Gastrocnemius medialis (tissue), 4 donors: ENCODE measurements at regions not wholly inside any gene's neighbourhood (a gene's known extent, or its start where the extent isn't known, plus 50 kb on each side); places are given as distances from the start of the nearest gene placed in this dataset.

Source experiments
- ATAC-seq, 2 donors: fragments of 150-250 bp; one replicate each; pipeline ENCODE4 v1.9.1; 2016
- DNase-seq, 2 donors: peaks; one replicate each; pipeline ENCODE4 v3.0.0-alpha.2; 2019
- H3K27ac ChIP-seq, 4 donors: fragments of 200-600 bp; sonication (generic); 1 replicate in 1 of 4; 2 replicates in 3 of 4; pipeline ENCODE4 v1.5.1; 2016 to 2018; ENCODE audit warnings: mild to moderate bottlenecking in 2 of 4, moderate library complexity in 1 of 4
- H3K27me3 ChIP-seq, 3 donors: fragments of 200-600 bp; sonication (generic) in 2 of 3; 1 replicate in 1 of 3; 2 replicates in 2 of 3; pipeline versions ENCODE4 v1.5.1 to v1.6.0; 2016 to 2019; ENCODE audit warnings: mild to moderate bottlenecking in 1 of 3, moderate library complexity in 1 of 3
- H3K36me3 ChIP-seq, 2 donors: fragments of 200-600 bp; sonication (generic) in 1 of 2; one replicate each; pipeline ENCODE4 v1.5.1; 2017 to 2018
- H3K4me1 ChIP-seq, 2 donors: fragments of 200-600 bp; sonication (generic) in 1 of 2; one replicate each; pipeline ENCODE4 v1.5.1; 2016 to 2017; ENCODE audit warnings: mild to moderate bottlenecking in 2 of 2
- H3K4me3 ChIP-seq, 4 donors: fragments of 200-600 bp; sonication (generic) in 3 of 4; 1 replicate in 1 of 4; 2 replicates in 3 of 4; pipeline ENCODE4 v1.5.1; 2016 to 2019; ENCODE audit warnings: mild to moderate bottlenecking in 2 of 4
- H3K9me3 ChIP-seq, 3 donors: fragments of 200-600 bp; sonication (generic) in 2 of 3; 1 replicate in 1 of 3; 2 replicates in 2 of 3; pipeline ENCODE4 v1.5.1; 2016 to 2019
- POLR2A ChIP-seq, 2 donors: fragments of 450-650 bp; IDR thresholded peaks; one replicate each; pipeline ENCODE4 v1.6.1; 2017; ENCODE audit warnings: antibody characterized with exemption in 2 of 2, mild to moderate bottlenecking in 2 of 2, moderate library complexity in 2 of 2
- in situ Hi-C, 4 donors: fragments of 200-750 bp; cut with MboI; loops; one replicate each; pipeline versions ENCODE4 v1.15.0 to v1.8.0; 2017; ENCODE audit warnings: low sequenced_read_pairs in 4 of 4
- intact Hi-C: fragments of 100-400 bp; cut with DNase I; formaldehyde crosslinking; loops from one replicate; pipeline ENCODE4 v1.15.1; 2023; ENCODE audit warnings: low total_unique reads
- TF ChIP-seq, protein P1 (sequence below), 5 experiments: fragments of 450-650 bp in 3 of 5; fragments of 200-600 bp in 2 of 5; sonication (generic) in 2 of 5; IDR thresholded peaks in 4 of 5; conservative IDR thresholded peaks in 1 of 5; 1 replicate in 4 of 5; 2 replicates in 1 of 5; pipeline ENCODE4 v1.5.1; 2016 to 2019; ENCODE audit warnings: antibody characterized with exemption in 5 of 5, mild to moderate bottlenecking in 3 of 5, moderate library complexity in 3 of 5

DNA sequence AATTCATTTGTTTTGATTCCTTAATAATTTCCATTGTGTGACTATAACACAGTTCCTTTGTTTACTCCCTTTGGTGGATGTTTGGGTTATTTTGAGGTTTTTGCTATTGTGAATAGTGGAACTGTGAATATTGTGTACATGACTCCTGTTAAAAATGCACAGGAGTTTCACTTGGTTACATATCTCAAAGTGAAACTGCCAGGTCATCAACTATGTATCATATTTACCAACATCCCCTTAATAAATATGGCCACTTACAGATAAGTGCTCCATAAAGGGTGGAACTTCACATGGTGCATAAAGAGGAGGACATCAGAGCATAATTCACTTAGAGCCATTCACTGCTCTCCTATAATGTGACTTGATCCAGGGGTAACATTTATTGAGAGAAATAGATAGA is 328.9 kb downstream of the SEC23A start:
- no peak overlapping the region for H3K4me3 ChIP-seq
- H3K36me3 ChIP-seq, result no peaks in the 10 kb centered on the region
- H3K9me3 ChIP-seq, result no peaks in the 10 kb centered on the region
- no peaks in the 10 kb centered on the region for H3K27me3 ChIP-seq
- no peak for ATAC-seq
- H3K27ac ChIP-seq, result no peak overlapping the region
- intact Hi-C loops (no loop called here), in situ Hi-C loops (no loop called here)
- DNase-seq, result no peak
- TF ChIP-seq, protein P1, sequence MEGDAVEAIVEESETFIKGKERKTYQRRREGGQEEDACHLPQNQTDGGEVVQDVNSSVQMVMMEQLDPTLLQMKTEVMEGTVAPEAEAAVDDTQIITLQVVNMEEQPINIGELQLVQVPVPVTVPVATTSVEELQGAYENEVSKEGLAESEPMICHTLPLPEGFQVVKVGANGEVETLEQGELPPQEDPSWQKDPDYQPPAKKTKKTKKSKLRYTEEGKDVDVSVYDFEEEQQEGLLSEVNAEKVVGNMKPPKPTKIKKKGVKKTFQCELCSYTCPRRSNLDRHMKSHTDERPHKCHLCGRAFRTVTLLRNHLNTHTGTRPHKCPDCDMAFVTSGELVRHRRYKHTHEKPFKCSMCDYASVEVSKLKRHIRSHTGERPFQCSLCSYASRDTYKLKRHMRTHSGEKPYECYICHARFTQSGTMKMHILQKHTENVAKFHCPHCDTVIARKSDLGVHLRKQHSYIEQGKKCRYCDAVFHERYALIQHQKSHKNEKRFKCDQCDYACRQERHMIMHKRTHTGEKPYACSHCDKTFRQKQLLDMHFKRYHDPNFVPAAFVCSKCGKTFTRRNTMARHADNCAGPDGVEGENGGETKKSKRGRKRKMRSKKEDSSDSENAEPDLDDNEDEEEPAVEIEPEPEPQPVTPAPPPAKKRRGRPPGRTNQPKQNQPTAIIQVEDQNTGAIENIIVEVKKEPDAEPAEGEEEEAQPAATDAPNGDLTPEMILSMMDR (IDR thresholded peaks at IDR 0.05 in 4 of 5, conservative IDR thresholded peaks at IDR 0.05 in 1 of 5), result no peak
- TF ChIP-seq POLR2A (IDR thresholded peaks at IDR 0.05), result no peak
- no peaks in the 10 kb centered on the region for H3K4me1 ChIP-seq

DNA sequence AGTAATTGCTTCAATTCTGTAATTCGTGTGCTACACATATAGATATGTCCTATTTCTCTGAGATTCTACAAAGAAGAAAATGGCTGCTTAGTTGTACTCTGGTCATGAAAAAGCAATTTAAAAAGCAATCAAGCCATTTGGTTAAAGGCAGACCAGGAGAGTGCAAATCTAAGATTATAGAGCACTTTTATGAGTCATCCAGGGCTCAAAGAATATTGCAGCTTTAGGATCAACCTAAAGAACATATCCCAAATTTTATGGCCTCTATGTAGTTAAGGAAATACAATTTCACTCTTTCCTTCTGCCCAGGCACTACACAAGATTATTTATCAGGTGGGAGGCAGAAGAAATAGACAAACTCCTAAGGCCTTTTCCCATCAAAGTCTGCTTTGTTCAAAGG is 332.8 kb downstream of the SEC23A start:
- Histone ChIP-seq H3K27ac (no peak overlapping the region), H3K27me3 (no peaks in the 10 kb centered on the region), H3K4me1 (no peaks in the 10 kb centered on the region), H3K9me3 (no peaks in the 10 kb centered on the region), H3K36me3 (no peaks in the 10 kb centered on the region), H3K4me3 (no peak overlapping the region)
- ATAC-seq (no peak), DNase-seq (no peak)
- intact Hi-C loops (no loop called here), in situ Hi-C loops (no loop called here)
- TF ChIP-seq, protein P1 (IDR thresholded peaks at IDR 0.05 in 4 of 5, conservative IDR thresholded peaks at IDR 0.05 in 1 of 5), result no peak
- no peak for TF ChIP-seq POLR2A (IDR thresholded peaks at IDR 0.05)

DNA sequence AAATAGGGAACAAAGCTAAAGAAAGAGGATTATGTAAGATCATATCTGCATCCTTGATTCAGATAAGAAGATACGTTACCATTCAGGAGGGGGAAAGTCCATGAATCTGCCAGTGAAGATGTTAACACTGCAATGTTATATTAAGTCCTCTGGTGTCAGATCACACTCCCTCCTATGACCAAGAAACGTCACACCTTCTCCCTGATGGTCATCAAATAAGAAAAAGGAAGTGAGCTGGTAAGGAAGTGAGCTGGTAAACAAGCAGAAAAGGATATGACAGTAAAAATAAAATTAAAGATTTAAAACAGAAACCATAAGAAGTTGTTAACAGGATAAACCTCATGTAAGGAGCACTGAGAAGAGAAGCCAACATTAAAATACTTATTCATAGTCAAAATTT is 340.2 kb downstream of the SEC23A start:
- Histone ChIP-seq H3K9me3 (no peaks in the 10 kb centered on the region), H3K27ac (no peak overlapping the region), H3K4me1 (no peaks in the 10 kb centered on the region), H3K27me3 (no peaks in the 10 kb centered on the region), H3K4me3 (no peak overlapping the region), H3K36me3 (no peaks in the 10 kb centered on the region)
- intact Hi-C loops (no loop called here), in situ Hi-C loops (no loop called here)
- ATAC-seq (no peak), DNase-seq (no peak)
- no peak for TF ChIP-seq POLR2A (IDR thresholded peaks at IDR 0.05)
- TF ChIP-seq, protein P1 (IDR thresholded peaks at IDR 0.05 in 4 of 5, conservative IDR thresholded peaks at IDR 0.05 in 1 of 5), result no peak

DNA sequence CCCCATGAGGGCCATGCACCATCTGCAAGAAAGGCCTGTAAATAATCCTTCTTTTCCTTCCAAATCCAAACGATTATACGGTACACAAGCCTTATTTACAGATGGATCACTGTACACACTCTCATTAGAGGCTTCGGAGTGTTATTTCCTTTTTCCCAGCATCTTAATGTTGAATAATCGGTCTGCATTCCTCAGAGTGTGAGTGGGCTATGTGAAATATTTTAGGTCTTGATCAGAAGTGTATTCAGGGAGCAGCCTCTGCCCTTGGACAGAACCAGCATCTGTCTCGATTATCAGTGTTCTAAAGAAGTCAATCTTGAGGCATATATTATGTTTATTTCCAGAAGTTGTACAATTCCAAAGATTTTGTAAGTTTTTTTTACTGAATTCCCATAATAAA is 340.6 kb downstream of the SEC23A start:
- no peak for TF ChIP-seq POLR2A (IDR thresholded peaks at IDR 0.05)
- TF ChIP-seq, protein P1 (IDR thresholded peaks at IDR 0.05 in 4 of 5, conservative IDR thresholded peaks at IDR 0.05 in 1 of 5), result no peak
- ATAC-seq (no peak), DNase-seq (no peak)
- Histone ChIP-seq H3K4me1 (no peaks in the 10 kb centered on the region), H3K9me3 (no peaks in the 10 kb centered on the region), H3K4me3 (no peak overlapping the region), H3K27me3 (no peaks in the 10 kb centered on the region), H3K27ac (no peak overlapping the region), H3K36me3 (no peaks in the 10 kb centered on the region)
- intact Hi-C loops (no loop called here), in situ Hi-C loops (no loop called here)

DNA sequence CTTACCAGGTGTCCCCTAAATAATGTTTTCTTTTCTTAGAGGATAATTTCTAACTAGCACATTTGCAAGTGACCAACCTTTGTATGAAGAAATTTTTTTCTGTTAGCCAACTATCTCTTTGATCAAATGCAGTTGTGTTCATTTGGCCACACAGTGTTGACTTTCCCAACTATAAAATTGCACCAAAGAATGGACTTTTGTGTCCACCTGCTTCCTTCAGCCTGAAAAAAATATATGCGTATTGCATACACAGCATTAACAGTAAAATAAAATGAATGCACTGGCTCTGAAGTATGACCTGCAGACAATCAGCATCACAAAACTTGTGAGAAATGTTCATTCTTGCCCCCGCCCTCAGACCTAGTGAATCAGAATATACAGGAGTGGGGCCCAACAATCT is 342.0 kb downstream of the SEC23A start:
- H3K4me3 ChIP-seq, result no peak overlapping the region
- intact Hi-C loops, result no loop called here
- no peaks in the 10 kb centered on the region for H3K9me3 ChIP-seq
- H3K27ac ChIP-seq, result no peak overlapping the region
- DNase-seq (no peak), ATAC-seq (no peak)
- no peak for TF ChIP-seq POLR2A (IDR thresholded peaks at IDR 0.05)
- TF ChIP-seq, protein P1 (IDR thresholded peaks at IDR 0.05 in 4 of 5, conservative IDR thresholded peaks at IDR 0.05 in 1 of 5), result no peak
- no peaks in the 10 kb centered on the region for H3K27me3 ChIP-seq
- H3K36me3 ChIP-seq, result no peaks in the 10 kb centered on the region
- no peaks in the 10 kb centered on the region for H3K4me1 ChIP-seq
- in situ Hi-C loops, result no loop called here
